Stimulated activated CD4-positive, alpha-beta T cell treated with anti-CD3 and anti-CD28 coated beads, Interleukin-12 subunit alpha, Interleukin-12 subunit beta, amount 100 ng/mL, for 48 hours (primary cell): ENCODE measurements at regions not wholly inside any gene's neighbourhood (a gene's known extent, or its start where the extent isn't known, plus 50 kb on each side); places are given as distances from the start of the nearest gene placed in this dataset.

Experiments
- DNase-seq, 3 donors: peaks; one replicate each; pipeline ENCODE4 v3.0.0-alpha.2; 2020; ENCODE audit warnings: low read depth in 2 of 3, low spot score in 1 of 3

DNA sequence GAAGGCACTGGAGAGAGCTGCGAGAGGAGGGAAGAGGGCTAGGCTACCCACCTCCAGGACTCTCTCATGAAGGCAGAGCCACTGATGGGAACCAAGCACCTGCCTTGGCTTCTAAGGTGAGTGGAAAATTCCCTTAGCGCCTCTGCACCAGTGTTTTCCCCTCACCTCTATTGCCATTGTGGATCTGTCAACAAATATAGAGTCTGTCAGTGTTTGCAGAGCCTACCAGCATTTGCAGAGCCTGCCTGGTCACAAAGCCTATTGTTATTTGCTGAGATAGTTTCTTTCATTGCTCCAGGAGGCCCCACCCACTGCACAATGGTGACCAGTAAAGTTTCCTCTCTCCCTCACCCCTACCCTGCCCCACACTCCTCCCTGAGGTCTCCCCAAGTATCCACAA is 141.9 kb downstream of the MRPL14 start:
- no peak for DNase-seq

DNA sequence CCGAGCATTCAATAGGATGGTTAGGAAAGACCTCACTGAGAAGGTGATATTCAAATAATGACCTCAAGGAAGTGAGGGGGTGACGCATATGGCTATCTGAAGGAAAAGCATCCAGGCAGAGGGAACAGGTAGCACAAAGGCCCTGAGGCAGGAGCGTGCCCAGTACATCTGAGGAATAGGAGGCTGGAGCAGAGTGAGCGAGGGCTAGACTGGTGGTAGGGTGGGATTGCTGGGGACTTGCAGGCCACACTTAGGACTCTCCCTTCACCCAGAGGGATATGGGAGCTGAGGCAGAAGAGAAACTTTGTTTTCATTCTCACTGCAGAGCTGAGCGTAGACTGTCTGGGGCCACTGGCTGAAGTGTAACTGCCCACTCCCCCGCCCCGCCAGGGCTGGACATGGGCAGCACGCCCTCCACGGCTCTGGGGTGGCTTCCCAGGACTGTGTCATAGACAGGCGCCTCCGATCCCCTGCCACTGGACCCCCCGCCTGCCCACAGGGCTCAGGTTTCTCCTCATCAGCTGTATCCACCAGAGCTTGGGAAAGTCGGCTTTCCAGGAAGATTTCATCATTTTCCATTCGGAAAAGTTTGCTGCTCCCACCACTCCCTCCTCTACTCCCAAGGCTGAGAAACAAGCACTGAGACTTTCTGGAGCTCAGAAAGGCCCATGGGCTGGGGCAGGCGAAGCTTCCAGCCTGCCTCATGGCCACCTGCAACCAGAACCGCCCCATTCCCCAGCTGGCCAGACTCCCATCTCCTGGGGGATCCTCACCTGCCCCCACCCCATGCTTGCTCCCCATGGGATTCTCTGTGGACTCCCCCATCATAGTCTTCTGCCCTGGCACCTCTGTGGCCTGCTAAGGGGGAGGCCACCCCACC is 142.6 kb downstream of the MRPL14 start:
- no peak for DNase-seq

DNA sequence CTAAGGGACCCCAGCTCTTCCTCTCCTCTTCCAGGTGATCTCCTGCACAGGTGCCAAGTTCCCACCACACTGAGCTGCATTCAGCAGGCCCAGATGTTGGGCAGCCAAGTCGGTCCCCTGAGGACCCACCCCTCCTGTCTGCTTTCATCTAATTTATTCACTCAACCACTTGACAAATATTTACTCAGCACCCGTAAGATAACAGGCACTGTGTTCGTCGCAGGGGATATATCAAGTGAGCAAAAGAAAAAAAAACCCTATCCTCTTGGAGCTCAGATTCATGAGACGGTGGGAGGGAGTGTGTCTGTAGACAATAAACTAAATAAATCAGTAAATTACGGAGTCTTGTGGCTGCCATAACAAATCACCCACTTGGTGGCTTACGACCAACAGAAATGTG is 143.6 kb downstream of the MRPL14 start:
- DNase-seq = no peak

DNA sequence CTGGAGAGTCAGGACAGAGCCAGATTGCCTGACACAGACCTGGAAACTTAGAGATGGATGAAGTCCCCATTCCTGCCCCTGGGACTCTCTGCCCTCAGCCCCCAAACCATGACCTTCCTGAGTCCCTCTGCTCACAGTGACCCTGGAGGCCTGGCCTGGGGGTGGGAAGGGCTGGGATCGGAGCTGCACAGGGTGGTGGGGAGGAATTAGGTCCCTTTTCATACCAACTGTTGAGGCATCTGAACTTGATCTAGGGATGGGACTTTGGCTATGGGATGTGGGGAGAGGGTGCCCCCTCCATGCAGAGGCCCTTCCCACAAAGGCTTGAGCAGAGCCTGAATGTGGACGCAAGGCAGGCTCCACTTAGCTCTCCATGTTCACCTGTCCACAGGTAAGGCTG is 144.1 kb downstream of the MRPL14 start:
- DNase-seq = no peak

DNA sequence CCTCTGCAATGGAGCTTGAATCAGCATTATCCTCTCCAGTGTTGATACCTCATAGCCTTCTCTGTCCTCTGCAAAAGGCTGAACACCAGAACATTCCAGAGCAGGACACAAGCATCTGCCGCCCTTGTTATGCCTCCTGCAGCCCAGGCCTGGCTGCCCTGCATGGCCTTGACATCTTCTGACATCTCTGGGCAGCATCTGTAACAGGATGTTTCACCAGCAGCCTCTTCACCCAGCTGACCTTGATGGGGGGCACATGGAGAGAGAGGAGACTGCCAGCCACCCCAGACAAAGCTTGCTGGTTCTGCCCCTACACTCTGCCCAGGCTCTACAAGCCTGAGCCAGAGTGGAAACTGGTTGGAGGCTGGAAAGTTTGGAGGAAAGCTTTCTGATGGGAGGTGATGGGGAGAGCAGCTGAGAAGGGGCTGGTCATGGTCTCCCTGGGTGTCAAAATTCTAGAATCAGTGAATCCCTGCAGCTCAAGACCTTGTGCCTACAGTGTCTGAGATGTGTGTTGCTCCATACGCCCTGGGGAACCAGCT is 145.1 kb downstream of the MRPL14 start:
- no peak for DNase-seq

DNA sequence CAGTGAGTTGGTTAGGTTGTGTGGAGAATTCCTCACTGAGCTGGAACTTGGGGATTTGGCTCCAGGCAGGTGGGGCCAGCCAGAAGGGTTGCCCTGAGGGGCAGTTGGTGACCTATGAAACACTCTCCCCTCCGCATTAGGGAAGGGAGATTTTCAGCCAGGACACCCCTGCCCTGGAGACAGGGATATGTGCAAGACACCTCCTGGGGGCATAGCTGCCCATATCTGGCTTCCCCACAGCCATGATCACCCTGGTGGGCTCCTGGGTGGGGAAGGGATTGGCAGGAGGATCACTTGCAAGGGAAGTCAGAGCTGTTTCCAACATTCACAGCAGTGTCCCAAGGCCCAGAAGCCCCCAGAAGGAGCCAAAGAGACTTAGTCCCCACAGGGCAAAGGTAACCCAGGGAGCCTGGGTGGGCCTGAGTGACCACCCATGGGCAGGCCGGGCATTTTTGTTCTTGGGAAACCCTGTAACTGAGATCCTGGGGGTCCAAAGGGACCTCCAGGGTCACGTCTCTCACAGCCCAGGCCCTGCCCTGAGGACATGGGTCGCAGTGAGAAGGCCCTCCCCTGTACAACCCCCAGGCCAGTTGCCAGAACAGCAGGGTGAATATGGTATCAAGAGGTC is 145.8 kb downstream of the MRPL14 start:
- DNase-seq = no peak

DNA sequence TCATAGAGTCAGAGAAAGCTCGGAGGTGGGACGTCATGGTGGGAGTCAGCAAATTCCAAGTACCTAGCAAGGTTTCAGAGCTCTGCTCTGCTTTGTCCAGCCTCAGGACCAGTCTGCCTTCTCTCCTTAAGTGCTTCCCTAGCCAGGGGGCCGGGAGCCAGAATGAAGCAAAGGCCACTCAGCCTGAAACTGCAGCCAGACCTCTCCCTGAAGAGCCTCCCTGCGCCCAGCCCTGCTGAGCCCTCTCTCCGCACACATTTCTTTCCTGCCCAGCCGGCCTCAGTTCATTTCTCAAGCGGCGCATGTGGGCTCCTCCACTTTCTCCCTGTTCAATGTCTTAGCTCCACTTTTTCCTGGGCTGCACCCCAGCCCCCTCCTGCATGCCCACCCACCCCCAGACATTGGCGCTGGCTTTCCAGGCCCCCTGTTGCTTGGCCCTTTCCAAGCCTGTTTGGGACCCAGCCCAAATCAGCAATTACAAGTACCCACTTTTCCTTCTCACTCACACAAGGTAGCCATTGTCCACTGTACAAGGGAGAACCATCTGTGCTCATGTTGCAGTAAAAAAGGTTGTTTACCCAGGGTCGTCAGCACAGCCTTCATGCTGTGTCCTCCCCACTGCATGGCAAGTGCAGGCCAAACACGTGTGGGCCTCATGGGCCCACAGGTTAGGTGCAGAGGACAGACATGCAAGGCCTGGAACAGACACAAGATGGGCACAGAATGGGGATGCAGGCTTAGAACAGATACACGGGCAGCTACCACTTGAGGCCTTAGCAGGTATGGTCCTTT is 147.1 kb downstream of the MRPL14 start:
- DNase-seq = no peak

DNA sequence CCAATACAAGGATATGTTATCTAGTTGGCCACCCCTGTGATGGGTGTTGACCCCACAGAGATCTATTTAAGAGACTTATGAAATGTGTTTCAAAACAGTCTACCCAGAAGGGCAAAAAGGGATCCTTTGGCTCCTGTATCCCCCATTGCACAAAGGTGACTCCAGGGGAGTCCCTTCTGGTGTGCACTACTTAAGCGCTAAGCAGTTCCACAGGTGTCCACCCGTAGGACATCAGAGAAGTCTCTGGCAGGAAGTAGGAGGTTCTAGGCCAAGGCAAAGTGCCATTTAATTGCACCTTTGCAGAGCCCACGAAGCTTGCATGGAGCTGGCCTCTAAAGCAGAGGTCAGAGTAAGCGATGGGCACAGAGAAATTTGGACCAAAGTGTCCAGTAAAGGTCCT is 147.7 kb downstream of the MRPL14 start:
- no peak for DNase-seq

DNA sequence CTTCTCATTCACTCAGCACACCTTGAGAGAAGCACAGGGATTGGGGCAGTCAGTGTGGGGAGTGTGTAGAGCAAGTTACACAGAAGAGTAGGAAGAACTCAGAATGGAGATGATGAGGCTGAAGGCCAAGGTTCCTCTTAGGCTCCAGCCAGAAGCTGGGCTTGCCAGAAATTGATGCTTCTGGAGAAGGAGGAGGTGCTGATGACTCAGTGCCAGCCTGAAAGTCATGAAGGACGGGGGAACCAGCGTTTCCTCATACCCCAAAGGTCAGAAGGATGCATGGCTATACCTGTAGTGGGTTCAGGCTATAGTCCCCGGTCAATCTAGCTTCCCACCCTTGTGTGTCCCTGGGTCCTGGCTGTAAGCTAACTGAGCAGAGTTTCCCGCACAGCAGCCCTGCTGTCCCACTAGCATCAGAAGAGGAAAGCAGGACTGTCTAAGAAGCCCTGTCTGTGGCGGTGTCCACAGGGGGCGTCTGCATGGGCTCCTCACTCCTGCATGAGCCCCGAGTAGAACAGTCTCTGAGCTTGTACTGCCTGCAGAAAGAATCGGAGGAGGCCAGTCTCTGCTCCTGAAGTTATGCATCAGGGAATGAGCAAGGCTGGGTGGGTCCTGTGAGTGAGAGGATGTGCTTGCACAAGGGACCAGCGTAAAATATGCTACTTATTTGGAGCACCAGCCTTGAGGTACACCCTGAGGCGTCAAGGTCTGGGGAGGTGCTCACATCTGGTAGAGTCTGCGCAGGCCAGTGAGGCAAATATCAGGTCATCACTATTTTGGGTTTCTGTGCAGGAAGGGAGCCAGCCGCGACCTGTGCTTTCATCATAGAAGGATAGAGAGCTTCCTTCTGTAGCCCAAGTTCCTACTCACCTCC is 148.5 kb downstream of the MRPL14 start:
- no peak for DNase-seq

DNA sequence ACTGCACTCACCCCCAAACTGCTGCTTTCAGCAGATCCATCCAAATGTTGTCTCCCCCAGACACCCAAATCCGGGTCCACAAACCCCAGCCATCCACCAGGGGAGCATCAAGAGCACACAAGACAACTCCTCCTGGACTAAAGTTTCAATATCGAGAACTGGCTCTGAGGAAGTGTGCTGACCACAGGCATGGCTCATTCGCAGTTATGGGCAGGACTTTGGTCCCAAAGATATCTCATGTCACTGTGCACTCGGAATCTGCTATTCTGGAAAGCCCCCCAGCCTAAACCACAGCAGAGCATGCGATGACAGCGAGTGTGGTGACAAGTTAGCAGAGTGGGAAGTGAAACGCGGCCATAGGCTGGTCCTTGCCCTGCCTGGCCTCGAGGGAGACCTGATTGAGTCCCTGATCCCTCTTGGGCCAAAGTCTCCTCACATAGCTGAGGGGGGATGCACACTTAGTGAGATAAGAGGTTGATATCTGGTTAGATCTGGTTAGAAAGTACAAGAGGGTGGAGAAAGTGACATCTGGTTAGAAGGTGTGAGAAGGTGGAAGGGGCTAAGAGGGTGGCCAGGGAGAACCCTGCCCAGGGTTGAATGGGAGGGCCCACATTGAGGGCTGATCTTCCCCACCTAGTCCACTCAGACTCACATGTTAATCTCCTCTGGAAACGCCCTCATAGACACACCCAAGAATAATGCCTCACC is 149.7 kb downstream of the MRPL14 start:
- DNase-seq = no peak

DNA sequence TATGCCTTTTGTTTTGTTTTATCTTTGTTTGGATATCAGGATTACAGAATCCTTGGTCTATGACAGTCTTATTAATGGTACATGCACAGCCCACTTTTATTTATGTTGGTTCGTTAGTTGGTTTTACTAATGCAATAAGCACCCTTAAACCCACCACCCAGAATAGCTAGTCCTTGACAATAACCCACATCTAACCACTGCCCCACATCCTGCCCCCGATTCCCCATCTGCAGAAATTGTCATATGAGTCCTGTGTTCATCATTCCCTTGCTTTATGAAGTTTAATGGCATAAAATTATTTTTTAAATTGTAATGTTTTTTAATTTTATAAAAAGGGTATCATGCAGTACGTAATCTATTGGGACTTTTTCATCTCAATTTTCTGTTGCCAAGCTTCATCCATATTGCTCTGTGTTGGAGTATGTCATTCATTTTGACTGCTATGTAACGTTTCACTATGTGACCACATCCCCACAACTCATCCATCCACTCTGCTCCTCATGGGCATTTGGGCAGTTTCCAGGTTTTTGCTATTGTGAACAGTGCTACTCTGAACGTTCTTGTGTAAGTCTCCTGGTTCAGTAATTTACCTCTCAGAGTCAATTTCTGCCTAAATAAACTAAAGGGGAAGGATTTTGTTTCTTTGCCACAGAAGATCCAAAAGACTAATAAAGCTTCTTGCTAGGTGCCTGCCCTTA is 150.4 kb downstream of the MRPL14 start:
- no peak for DNase-seq

DNA sequence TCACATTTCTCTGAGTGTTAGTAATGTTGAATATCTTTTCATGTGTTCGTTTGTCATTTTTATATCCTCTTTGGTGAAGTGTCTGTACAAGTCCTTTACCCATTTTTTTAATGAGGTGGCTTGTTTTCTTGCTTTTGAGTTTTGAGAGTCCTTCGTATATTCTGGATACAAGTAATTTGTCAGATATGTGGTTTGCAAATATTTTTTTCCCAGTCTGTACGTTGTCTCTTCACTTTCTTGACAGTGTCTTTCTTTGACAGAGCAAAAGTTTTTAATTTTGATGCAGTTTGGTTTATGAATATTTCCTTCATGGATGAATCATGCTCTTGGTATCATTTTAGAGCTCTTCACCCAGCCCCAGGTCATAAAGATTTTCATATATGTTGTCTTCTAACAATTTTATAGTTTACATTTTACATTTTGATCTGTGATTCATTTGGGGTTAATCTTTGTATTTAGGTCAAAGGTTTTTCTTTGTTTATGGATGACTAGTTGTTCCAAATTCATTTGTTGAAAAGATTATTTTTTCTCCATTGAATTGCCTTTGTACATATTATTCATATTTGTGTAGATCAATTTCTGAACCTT is 152.5 kb downstream of the MRPL14 start:
- no peak for DNase-seq

DNA sequence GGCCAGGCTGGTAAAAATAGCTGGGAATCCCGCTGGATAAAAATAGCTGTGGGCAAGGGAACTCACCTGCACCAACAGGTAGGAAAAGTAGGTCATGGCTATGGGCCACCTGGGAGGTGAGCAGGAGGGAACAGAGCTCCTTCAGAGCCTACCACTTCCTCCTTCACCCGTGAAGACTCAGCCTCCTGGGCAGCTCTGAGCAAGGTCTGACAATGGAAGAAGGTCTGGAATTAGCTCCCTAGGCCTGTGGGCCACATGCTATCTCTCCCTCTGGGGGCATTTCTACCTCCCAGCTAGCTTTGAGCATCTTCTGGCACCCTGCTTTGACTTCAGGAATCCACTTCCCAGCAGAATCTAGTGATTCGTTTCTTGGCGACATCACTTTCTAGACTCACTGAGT is 153.9 kb downstream of the MRPL14 start:
- no peak for DNase-seq

DNA sequence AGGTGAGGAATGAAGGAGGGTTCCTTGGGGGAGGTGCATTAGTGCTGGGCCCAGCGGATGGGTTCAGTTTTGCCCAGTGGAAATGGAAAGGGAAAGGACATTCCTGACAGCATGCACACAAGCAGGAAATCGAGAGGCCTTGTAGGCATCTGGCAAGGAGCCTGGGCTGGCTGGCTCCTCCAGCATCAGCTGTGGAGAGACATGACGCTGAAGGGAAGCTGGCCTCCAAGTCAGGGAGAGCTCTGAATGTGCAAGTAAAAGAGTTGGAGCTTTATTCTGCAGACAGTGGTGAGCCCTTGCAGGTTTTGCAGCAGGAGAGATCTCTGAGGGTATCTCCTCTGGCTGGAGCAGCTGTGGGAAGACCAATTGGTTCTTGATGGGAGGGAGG is 154.3 kb downstream of the MRPL14 start:
- DNase-seq = no peak

DNA sequence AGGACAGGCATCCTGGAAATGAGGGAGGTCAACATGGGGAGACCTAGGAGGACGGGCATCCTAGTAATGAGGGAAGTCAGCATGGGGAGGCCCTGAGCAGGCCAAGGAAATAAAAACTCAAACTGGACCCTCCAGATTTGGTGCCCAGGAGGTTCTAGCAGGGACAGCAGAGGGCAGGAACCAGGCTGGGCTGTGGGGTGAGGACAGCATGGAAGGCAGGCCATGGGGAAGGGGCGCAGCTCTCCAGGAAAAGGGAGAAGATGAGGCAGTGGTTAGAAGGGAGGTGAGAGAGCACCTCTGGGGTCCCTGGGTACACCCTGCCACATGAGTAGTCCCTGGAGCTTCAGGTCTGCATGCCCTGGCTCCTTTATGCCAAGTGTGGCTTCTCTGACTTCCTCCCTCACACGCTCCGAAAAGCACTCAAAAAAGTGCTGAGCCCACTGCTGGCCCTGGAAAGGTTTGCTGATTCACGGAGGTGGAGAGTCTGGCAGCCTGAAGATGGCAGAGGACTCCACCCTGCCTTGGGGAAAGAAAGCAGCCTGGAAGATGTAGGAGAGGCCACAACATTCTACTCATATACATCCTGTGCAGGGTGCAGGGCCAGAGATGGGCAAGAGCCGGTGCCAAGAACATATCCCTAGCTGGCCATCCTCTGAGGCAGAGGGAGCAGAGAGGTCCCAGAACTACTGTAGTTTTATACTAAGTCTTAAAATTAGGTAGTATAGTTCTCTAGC is 154.9 kb downstream of the MRPL14 start:
- no peak for DNase-seq

DNA sequence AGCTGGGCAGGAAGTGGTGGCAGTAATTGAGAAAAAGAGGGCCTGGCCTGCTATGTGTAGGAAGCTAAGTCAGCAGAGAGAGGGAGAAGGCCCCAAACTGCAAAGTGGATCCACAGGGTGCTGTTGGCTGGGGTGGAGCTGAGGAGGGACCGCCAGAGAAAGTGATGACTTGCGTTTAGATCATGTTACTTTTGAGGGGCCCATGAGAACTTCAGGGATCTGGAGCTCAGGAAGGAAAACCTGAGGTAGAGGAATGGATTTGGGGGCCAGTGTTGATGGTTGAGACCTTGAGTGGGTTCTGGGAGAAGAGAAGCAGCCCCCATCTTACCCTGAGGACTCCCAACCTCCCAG is 155.5 kb downstream of the MRPL14 start:
- no peak for DNase-seq

DNA sequence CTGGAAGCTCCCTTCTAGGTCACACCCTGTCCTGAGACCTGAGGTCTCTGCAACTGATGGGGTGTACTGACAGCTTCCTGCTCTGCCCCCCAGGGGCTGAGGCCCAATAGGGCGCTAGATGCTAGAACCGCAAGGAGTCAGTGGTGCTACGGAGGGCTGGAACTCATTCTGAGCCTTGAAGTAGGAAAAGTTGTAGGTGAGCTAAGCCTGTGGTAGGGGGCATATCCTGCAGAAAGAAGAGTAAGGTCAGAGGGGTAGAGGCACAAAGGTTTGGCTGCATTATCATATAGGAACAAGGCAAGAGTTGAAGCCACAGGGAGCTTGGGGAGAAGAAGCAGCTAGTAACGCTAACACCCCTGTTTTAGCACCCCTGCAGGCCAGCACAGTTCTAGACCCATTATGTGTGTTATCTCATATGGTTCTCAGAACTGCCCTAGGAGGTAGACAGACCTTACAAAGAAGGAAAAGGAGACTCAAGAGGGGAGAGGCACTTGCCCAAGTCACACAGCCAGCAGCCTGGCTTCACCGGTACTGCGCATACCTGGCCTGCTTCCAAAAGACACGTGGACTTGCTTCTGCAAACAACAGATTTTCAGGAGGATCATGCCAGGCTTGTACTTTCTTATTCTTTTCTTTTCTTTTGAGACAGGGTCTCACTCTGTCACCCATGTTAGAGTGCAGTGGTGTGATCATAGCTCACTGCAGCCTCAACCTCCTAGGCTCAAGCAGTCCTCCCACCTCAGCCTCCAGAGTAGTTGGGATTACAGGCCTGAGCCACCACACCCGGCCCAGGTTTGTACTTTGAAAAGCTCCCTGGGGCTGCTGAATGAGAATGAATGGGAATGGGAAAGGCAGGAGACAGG is 156.1 kb downstream of the MRPL14 start:
- no peak for DNase-seq
